ENCODE measurements at regions not wholly inside any gene's neighbourhood (a gene's known extent, or its start where the extent isn't known, plus 50 kb on each side); places are given as distances from the start of the nearest gene placed in this dataset.

GRCh38 chr2:19261061-19261460, 97.4 kb downstream of the OSR1 start (continued):
- TF ChIP-seq EP300 (conservative IDR thresholded peaks at IDR 0.05; ENCODE audit: poor library complexity, severe bottlenecking) = no peak

DNA sequence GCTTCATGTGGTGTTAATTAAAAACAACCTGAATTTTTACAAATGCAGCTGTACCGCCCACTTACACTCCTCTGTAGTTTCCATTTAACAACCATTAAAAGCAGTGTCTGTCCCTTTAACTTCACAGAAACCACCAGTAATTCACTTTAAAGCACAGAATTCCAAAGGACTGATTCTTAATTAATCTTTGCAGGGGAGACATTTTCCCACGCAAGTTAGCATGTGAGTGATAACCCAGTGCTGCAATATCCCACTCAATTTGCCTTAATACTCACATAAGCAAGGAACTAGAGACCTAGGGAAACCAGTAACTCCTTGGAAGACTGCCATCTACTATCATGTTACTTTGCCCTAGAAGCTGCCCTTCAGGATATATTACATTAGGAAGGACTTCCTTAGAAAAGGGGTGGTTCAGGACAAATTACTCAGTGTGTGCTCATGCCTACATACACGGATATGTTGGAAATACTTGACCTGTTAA, 102.3 kb downstream of the OSR1 start:
- Histone ChIP-seq H3K36me3 (ENCODE audit: insufficient read depth, low read length) (no peaks in the 10 kb centered on the region), H3K4me2 (ENCODE audit: low read length) (no peak overlapping the region), H3K9me2 (ENCODE audit: insufficient read depth, low read length) (no peaks in the 10 kb centered on the region), H3K27ac (ENCODE audit: low read length) (no peak overlapping the region), H3K4me3 (ENCODE audit: low read length) (no peak overlapping the region), H3K27me3 (ENCODE audit: insufficient read depth, low read depth, low read length) (no peaks in the 10 kb centered on the region), H3K9ac (ENCODE audit: low read length) (no peak overlapping the region), H3K79me2 (replicated peaks; ENCODE audit: insufficient read depth, low read length) (no peaks in the 10 kb centered on the region), H4K20me1 (ENCODE audit: insufficient read depth) (no peaks in the 10 kb centered on the region), H3F3A (ENCODE audit: insufficient read depth, low read length, poor library complexity, severe bottlenecking) (no peaks in the 10 kb centered on the region), H2AFZ (ENCODE audit: low read depth, low read length) (no peak overlapping the region), H3K9me3 (ENCODE audit: low read length) (no peaks in the 10 kb centered on the region)
- TF ChIP-seq EP300 (conservative IDR thresholded peaks at IDR 0.05; ENCODE audit: poor library complexity, severe bottlenecking) (no peak), CTCF (IDR thresholded peaks at IDR 0.05; ENCODE audit: poor library complexity, severe bottlenecking) (no peak), MXI1 (conservative IDR thresholded peaks at IDR 0.05; ENCODE audit: poor library complexity, severe bottlenecking) (no peak), EZH2 (IDR thresholded peaks at IDR 0.05; ENCODE audit: borderline replicate concordance, insufficient read depth, low read length, poor library complexity, severe bottlenecking) (no peak), RAD21 (conservative IDR thresholded peaks at IDR 0.05) (no peak), REST (IDR thresholded peaks at IDR 0.05; ENCODE audit: borderline replicate concordance) (no peak), SMC3 (conservative IDR thresholded peaks at IDR 0.05; ENCODE audit: poor library complexity) (no peak), TAF1 (IDR thresholded peaks at IDR 0.05; ENCODE audit: low read depth) (no peak), POLR2AphosphoS5 (IDR thresholded peaks at IDR 0.05) (no peak)

DNA sequence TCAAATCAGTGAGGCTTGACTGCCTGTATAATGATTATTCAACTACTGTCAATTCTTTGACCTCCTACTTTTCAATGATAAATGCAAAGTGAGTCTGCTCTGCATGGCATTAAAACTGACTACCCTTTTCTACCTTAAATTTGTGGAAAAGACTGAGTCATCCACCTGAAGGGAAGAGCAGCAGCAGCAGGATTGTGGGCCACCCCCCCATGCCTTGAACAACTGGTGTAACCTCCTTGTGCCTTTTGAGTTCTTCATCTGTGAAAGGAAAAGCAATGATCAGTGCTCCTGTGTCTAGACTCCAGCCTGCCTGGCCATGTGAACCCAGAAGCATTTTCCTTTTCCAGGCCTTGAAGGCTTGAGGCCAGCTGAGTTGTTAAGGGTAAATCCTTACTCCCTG, 102.9 kb downstream of the OSR1 start:
- no peaks in the 10 kb centered on the region for H4K20me1 ChIP-seq (ENCODE audit: insufficient read depth)
- no peaks in the 10 kb centered on the region for H3K36me3 ChIP-seq (ENCODE audit: insufficient read depth, low read length)
- no peaks in the 10 kb centered on the region for H3K79me2 ChIP-seq (replicated peaks; ENCODE audit: insufficient read depth, low read length)
- H3K27ac ChIP-seq (ENCODE audit: low read length) = no peak overlapping the region
- no peak overlapping the region for H3K4me2 ChIP-seq (ENCODE audit: low read length)
- TF ChIP-seq TAF1 (IDR thresholded peaks at IDR 0.05; ENCODE audit: low read depth) = no peak
- TF ChIP-seq MXI1 (conservative IDR thresholded peaks at IDR 0.05; ENCODE audit: poor library complexity, severe bottlenecking) = no peak
- TF ChIP-seq SMC3 (conservative IDR thresholded peaks at IDR 0.05; ENCODE audit: poor library complexity) = no peak
- TF ChIP-seq RAD21 (conservative IDR thresholded peaks at IDR 0.05) = no peak
- TF ChIP-seq CTCF (IDR thresholded peaks at IDR 0.05; ENCODE audit: poor library complexity, severe bottlenecking) = no peak
- no peak for TF ChIP-seq REST (IDR thresholded peaks at IDR 0.05; ENCODE audit: borderline replicate concordance)
- no peak for TF ChIP-seq EP300 (conservative IDR thresholded peaks at IDR 0.05; ENCODE audit: poor library complexity, severe bottlenecking)
- no peak for TF ChIP-seq POLR2AphosphoS5 (IDR thresholded peaks at IDR 0.05)
- TF ChIP-seq EZH2 (IDR thresholded peaks at IDR 0.05; ENCODE audit: borderline replicate concordance, insufficient read depth, low read length, poor library complexity, severe bottlenecking) = no peak
- H3K9ac ChIP-seq (ENCODE audit: low read length) = no peak overlapping the region
- H3K27me3 ChIP-seq (ENCODE audit: insufficient read depth, low read depth, low read length) = no peaks in the 10 kb centered on the region
- H3F3A ChIP-seq (ENCODE audit: insufficient read depth, low read length, poor library complexity, severe bottlenecking) = no peaks in the 10 kb centered on the region
- no peak overlapping the region for H3K4me3 ChIP-seq (ENCODE audit: low read length)
- H3K9me3 ChIP-seq (ENCODE audit: low read length) = no peaks in the 10 kb centered on the region
- H2AFZ ChIP-seq (ENCODE audit: low read depth, low read length) = no peak overlapping the region
- no peaks in the 10 kb centered on the region for H3K9me2 ChIP-seq (ENCODE audit: insufficient read depth, low read length)

All from neural cell (in vitro differentiated cells).